Neutrophil (primary cell): ENCODE measurements at regions not wholly inside any gene's neighbourhood (a gene's known extent, or its start where the extent isn't known, plus 50 kb on each side); places are given as distances from the start of the nearest gene placed in this dataset.
"Not testable (repeated sequence)": the region's sequence is repeated elsewhere in the genome, so short reads cannot be mapped to it uniquely, and the experiment has no call there.

Experiments used
- H3K27ac ChIP-seq: fragments of 200-600 bp; sonication (generic); 2 replicates; pipeline ENCODE4 v1.5.1; 2016; ENCODE audit warnings: mild to moderate bottlenecking, moderate library complexity
- H3K27me3 ChIP-seq: fragments of 200-600 bp; sonication (generic); 2 replicates; pipeline ENCODE4 v1.6.0; 2016; ENCODE audit warnings: mild to moderate bottlenecking
- H3K36me3 ChIP-seq: fragments of 200-600 bp; sonication (generic); 2 replicates; pipeline ENCODE4 v1.5.1; 2017
- H3K4me1 ChIP-seq, 2 experiments: fragments of 200-600 bp in 1 of 2; sonication (generic) in 1 of 2; 1 replicate in 1 of 2; 2 replicates in 1 of 2; pipeline versions ENCODE4 v1.5.1 to v1.6.1; 2013 to 2016; ENCODE audit warnings: low read depth in 1 of 2, low read length in 1 of 2, mild to moderate bottlenecking in 1 of 2, moderate library complexity in 1 of 2; ENCODE audit not compliant: control insufficient read depth in 1 of 2, insufficient read depth in 1 of 2
- H3K4me3 ChIP-seq, 2 experiments: fragments of 200-600 bp in 1 of 2; sonication (generic) in 1 of 2; 1 replicate in 1 of 2; 2 replicates in 1 of 2; pipeline ENCODE4 v1.5.1; 2013 to 2016; ENCODE audit warnings: low read depth in 1 of 2, low read length in 1 of 2, mild to moderate bottlenecking in 1 of 2, moderate library complexity in 1 of 2
- H3K9me3 ChIP-seq: fragments of 200-600 bp; sonication (generic); 2 replicates; pipeline ENCODE4 v1.5.1; 2016
- TF ChIP-seq, protein P1 (sequence below): fragments of 200-600 bp; sonication (generic); IDR thresholded peaks from 2 replicates; pipeline ENCODE4 v1.5.1; 2016; ENCODE audit warnings: antibody characterized with exemption

DNA sequence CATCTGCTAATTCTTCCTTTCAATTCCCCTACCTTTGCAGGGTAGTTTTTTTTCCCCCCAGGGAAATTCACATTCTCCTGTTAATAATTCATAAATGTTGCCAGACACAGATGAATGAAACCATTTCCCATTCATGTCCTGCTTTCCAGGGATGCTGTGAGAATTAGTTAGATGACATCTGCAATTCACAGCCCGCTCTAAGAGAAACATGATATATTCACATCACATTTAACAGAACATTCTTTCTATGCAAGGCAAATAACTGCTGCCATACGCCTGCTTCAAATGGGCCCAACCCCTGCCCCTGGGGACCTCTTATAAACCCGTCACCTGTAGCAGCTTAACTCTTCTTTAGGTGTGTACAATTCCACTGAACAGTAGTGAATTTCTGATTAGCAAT lies 110.6 kb upstream of the CTAGE1 start:
- no peaks in the 10 kb centered on the region for H3K36me3 ChIP-seq
- no peaks in the 10 kb centered on the region for H3K9me3 ChIP-seq
- H3K27ac ChIP-seq: no peak overlapping the region
- H3K4me1 ChIP-seq: no peaks in the 10 kb centered on the region
- TF ChIP-seq, protein P1, sequence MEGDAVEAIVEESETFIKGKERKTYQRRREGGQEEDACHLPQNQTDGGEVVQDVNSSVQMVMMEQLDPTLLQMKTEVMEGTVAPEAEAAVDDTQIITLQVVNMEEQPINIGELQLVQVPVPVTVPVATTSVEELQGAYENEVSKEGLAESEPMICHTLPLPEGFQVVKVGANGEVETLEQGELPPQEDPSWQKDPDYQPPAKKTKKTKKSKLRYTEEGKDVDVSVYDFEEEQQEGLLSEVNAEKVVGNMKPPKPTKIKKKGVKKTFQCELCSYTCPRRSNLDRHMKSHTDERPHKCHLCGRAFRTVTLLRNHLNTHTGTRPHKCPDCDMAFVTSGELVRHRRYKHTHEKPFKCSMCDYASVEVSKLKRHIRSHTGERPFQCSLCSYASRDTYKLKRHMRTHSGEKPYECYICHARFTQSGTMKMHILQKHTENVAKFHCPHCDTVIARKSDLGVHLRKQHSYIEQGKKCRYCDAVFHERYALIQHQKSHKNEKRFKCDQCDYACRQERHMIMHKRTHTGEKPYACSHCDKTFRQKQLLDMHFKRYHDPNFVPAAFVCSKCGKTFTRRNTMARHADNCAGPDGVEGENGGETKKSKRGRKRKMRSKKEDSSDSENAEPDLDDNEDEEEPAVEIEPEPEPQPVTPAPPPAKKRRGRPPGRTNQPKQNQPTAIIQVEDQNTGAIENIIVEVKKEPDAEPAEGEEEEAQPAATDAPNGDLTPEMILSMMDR: no peak
- no peaks in the 10 kb centered on the region for H3K27me3 ChIP-seq
- H3K4me3 ChIP-seq: no peak overlapping the region

DNA sequence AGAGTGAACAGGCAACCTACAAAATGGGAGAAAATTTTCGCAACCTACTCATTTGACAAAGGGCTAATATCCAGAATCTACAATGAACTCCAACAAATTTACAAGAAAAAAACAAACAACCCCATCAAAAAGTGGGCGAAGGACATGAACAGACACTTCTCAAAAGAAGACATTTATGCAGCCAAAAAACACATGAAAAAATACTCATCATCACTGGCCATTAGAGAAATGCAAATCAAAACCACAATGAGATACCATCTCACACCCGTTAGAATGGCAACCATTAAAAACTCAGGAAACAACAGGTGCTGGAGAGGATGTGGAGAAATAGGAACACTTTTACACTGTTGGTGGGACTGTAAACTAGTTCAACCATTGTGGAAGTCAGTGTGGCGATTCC lies 117.0 kb upstream of the CTAGE1 start:
- not testable (repeated sequence) for H3K9me3 ChIP-seq, H3K27ac ChIP-seq, H3K36me3 ChIP-seq, H3K4me3 ChIP-seq, H3K27me3 ChIP-seq, H3K4me1 ChIP-seq

DNA sequence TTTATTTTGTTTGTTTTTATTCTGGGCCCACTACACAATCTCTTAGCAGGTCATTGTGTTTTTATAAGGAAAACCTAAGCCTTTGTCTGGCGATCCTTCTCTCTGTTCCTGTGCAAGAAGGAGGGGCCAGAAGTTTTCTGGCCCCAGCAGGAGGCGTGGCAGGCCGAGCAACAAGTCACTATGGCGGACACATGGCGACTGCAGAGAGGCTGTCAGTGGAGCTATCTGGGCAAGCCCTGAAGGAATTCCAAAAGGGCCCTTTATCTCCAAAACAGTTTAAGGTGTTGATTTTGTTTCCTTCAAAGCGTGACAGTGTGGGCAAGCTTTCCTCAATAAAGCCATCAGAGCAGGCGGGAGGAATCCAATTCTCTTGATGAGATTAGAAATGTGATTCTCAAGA lies 118.8 kb upstream of the CTAGE1 start:
- H3K27me3 ChIP-seq: no peaks in the 10 kb centered on the region
- H3K9me3 ChIP-seq: no peaks in the 10 kb centered on the region
- H3K27ac ChIP-seq: no peak overlapping the region
- no peak overlapping the region for H3K4me3 ChIP-seq
- TF ChIP-seq, protein P1: no peak
- no peaks in the 10 kb centered on the region for H3K36me3 ChIP-seq
- H3K4me1 ChIP-seq: no peaks in the 10 kb centered on the region

DNA sequence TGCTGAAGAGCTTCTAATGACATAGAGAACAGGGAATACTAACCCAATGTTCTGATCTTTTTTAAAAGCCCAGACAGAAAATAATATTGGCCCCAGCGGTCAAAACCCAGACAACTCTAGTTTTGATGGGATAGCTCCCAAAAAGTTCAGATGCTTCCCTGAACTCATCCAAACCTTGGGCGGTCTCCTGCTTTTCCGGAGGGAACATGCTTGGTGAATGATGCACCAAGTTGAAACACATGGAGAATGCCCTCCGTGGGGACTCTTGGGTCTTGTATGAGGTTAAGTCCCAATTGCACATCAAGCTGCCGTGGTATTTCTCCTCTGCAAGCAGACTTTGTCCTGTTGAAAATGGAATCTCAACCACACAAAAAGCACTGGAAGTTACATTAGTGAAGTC lies 120.7 kb upstream of the CTAGE1 start:
- TF ChIP-seq, protein P1: no peak
- Histone ChIP-seq H3K27ac (no peak overlapping the region), H3K4me1 (no peaks in the 10 kb centered on the region), H3K9me3 (no peaks in the 10 kb centered on the region), H3K4me3 (no peak overlapping the region), H3K36me3 (no peaks in the 10 kb centered on the region), H3K27me3 (no peaks in the 10 kb centered on the region)

DNA sequence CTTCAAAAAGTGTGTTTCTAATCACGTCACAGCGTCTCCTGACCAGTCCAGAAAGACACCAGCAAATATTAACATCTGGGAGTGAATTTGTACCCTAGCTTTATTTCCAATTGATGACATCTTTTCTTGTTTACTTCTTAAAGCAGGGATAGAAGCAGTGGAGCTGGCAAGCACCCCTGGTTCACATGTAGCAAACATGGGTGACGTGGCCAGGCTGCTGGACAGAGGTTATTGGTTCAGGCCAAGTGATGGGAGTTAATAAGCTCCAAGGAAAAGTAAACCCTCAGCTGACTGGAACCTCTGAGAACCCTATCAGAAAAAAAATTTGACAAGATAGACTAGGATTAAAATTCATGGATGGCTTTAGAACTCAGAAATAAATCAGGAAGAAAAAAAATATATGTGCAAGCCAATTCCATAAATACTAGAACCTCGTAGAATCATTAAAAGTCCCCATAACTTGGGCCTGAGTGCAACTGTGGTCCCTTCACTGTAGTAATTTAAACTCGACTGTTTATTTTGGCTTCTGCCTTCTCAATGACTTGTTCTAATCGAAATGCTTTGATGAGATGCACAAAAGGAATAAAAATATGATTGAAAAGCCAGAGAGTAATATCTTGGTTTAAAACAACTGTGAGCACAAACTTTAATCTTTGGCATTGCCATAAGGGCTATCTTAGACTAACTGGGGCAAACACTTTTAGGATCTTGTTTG lies 121.5 kb upstream of the CTAGE1 start:
- Histone ChIP-seq H3K4me1 (no peaks in the 10 kb centered on the region), H3K9me3 (no peaks in the 10 kb centered on the region), H3K4me3 (no peak overlapping the region), H3K27me3 (no peaks in the 10 kb centered on the region), H3K27ac (no peak overlapping the region), H3K36me3 (no peaks in the 10 kb centered on the region)
- TF ChIP-seq, protein P1: no peak

DNA sequence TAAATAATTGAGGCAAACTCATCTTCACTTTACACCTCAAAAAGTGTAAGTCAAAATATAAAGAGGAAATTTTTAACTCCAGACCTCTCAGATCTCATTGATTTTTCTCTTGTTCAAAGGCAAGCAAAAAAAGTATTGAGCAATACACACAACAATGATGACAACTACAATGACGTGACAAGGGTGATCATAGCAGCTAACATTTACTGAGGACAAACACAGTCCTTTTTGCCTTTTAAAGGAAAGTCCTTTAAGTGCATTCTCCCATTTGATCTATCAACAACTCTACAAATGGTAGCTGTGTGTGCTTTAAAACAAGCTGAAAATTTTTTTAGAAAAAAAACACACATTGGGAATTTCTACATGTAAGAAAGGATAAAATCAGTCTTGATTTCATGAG lies 123.5 kb upstream of the CTAGE1 start:
- no peak overlapping the region for H3K4me3 ChIP-seq
- H3K36me3 ChIP-seq: no peaks in the 10 kb centered on the region
- no peaks in the 10 kb centered on the region for H3K4me1 ChIP-seq
- no peaks in the 10 kb centered on the region for H3K9me3 ChIP-seq
- H3K27ac ChIP-seq: no peak overlapping the region
- TF ChIP-seq, protein P1: no peak
- no peaks in the 10 kb centered on the region for H3K27me3 ChIP-seq
